Neural cell (in vitro differentiated cells): ENCODE measurements at regions not wholly inside any gene's neighbourhood (a gene's known extent, or its start where the extent isn't known, plus 50 kb on each side); places are given as distances from the start of the nearest gene placed in this dataset.

Experiments used
- EP300 ChIP-seq: fragments of 450-650 bp; conservative IDR thresholded peaks from 2 replicates; pipeline ENCODE4 v1.6.1; 2014; ENCODE audit warnings: antibody characterized with exemption, mild to moderate bottlenecking, moderate library complexity; ENCODE audit not compliant: poor library complexity, severe bottlenecking
- EZH2 ChIP-seq: fragments of 200-600, 300-800 bp; shearing (Covaris generic), sonication (generic); IDR thresholded peaks from 2 replicates; pipeline ENCODE4 v1.6.1; 2014; ENCODE audit warnings: antibody characterized with exemption, low read length, borderline replicate concordance, mild to moderate bottlenecking; ENCODE audit not compliant: insufficient read depth, poor library complexity, severe bottlenecking
- MXI1 ChIP-seq: fragments of 450-650 bp; conservative IDR thresholded peaks from 2 replicates; pipeline ENCODE4 v1.6.1; 2014; ENCODE audit warnings: antibody characterized with exemption, mild to moderate bottlenecking; ENCODE audit not compliant: poor library complexity, severe bottlenecking
- TF ChIP-seq, protein P1 (sequence below): fragments of 450-650 bp; IDR thresholded peaks from 2 replicates; pipeline ENCODE4 v1.5.1; 2014; ENCODE audit warnings: antibody characterized with exemption, mild to moderate bottlenecking, moderate library complexity; ENCODE audit not compliant: poor library complexity, severe bottlenecking

- TF ChIP-seq, protein P1, sequence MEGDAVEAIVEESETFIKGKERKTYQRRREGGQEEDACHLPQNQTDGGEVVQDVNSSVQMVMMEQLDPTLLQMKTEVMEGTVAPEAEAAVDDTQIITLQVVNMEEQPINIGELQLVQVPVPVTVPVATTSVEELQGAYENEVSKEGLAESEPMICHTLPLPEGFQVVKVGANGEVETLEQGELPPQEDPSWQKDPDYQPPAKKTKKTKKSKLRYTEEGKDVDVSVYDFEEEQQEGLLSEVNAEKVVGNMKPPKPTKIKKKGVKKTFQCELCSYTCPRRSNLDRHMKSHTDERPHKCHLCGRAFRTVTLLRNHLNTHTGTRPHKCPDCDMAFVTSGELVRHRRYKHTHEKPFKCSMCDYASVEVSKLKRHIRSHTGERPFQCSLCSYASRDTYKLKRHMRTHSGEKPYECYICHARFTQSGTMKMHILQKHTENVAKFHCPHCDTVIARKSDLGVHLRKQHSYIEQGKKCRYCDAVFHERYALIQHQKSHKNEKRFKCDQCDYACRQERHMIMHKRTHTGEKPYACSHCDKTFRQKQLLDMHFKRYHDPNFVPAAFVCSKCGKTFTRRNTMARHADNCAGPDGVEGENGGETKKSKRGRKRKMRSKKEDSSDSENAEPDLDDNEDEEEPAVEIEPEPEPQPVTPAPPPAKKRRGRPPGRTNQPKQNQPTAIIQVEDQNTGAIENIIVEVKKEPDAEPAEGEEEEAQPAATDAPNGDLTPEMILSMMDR = no peak
- TF ChIP-seq MXI1 (no peak), EP300 (no peak), EZH2 (no peak)
These were observed 653.2 kb downstream of the DCDC2C start for GRCh38 chr2:4356541-4356940.
